ENCODE measurements at regions not wholly inside any gene's neighbourhood (a gene's known extent, or its start where the extent isn't known, plus 50 kb on each side); places are given as distances from the start of the nearest gene placed in this dataset.

- TF ChIP-seq CTCF (IDR thresholded peaks at IDR 0.05; ENCODE audit: low read depth, low read length, missing input control) (no peak), REST (IDR thresholded peaks at IDR 0.05) (no peak), ATF3 (IDR thresholded peaks at IDR 0.05) (no peak), JUND (IDR thresholded peaks at IDR 0.05) (no peak), SP1 (IDR thresholded peaks at IDR 0.05) (no peak), GABPA (IDR thresholded peaks at IDR 0.05 in 1 of 2, conservative IDR thresholded peaks at IDR 0.05 in 1 of 2) (no peak), EGR1 (IDR thresholded peaks at IDR 0.05; ENCODE audit: low read depth in 2 of 2) (no peak), RAD21 (IDR thresholded peaks at IDR 0.05) (no peak), TAF1 (conservative IDR thresholded peaks at IDR 0.05) (no peak), YY1 (IDR thresholded peaks at IDR 0.05) (no peak), NR2F2 (IDR thresholded peaks at IDR 0.05) (no peak), MAX (IDR thresholded peaks at IDR 0.05) (no peak)
Observed at GRCh38 chr5:167832609-167833008, 458.8 kb upstream of the WWC1 start.

Data from liver (tissue), 3 donors.